ENCODE measurements at regions not wholly inside any gene's neighbourhood (a gene's known extent, or its start where the extent isn't known, plus 50 kb on each side); places are given as distances from the start of the nearest gene placed in this dataset.

GRCh38 chr2:84116143-84116542 is 342.9 kb downstream of the SUCLG1 start:
- TF ChIP-seq POLR2AphosphoS5 (IDR thresholded peaks at IDR 0.05; ENCODE audit: borderline replicate concordance, low read depth, low read length) (no peak), EZH2 (IDR thresholded peaks at IDR 0.05) (no peak), FOXP2 (optimal IDR thresholded peaks at IDR 0.05; ENCODE audit: control extremely low read depth, extremely low read length, insufficient read depth) (no peak)

All from SK-N-MC (cell line).